ENCODE measurements at regions not wholly inside any gene's neighbourhood (a gene's known extent, or its start where the extent isn't known, plus 50 kb on each side); places are given as distances from the start of the nearest gene placed in this dataset.

- no peaks in the 10 kb centered on the region for H3K4me1 Mint-ChIP-seq
Measured at GRCh38 chr9:103904242-103904641, 189.9 kb upstream of the SMC2 start.

DNA sequence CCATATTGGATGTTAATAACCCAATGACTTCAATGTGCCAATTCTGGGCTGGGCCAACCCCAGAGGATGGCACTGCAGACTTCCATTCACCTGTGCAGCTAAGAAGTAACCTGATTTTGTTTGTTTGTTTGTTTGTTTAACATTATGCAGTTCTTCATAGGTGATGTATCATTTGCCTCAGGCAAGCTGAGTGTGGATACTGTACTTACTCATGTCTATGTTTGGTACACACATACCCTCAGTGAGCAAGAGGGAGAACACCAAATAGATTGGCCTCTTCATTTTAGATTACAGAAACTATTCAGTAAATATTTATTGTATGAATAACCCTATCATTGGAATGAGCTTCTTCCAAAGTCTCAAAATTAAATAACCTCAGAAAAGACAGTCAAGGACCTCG is 180.2 kb upstream of the SMC2 start:
- ChIA-PET POLR2A (no interaction called here), CTCF (no interaction called here)
- H3K9me3 Mint-ChIP-seq = no peaks in the 10 kb centered on the region
- no peaks in the 10 kb centered on the region for H3K36me3 Mint-ChIP-seq (ENCODE audit: low read depth)
- H3K27ac Mint-ChIP-seq = no peak overlapping the region
- H3K4me1 Mint-ChIP-seq = no peaks in the 10 kb centered on the region
- H3K27me3 Mint-ChIP-seq = no peaks in the 10 kb centered on the region
- H3K4me3 Mint-ChIP-seq = no peak overlapping the region
- DNase-seq = no peak

More at GRCh38 chr9:103904242-103904641, 189.9 kb upstream of the SMC2 start:
- H3K36me3 Mint-ChIP-seq (ENCODE audit: low read depth) = no peaks in the 10 kb centered on the region
- DNase-seq = no peak
- ChIA-PET CTCF (no interaction called here), POLR2A (no interaction called here)
- no peak overlapping the region for H3K4me3 Mint-ChIP-seq
- no peak overlapping the region for H3K27ac Mint-ChIP-seq
- no peaks in the 10 kb centered on the region for H3K9me3 Mint-ChIP-seq
- H3K27me3 Mint-ChIP-seq = no peaks in the 10 kb centered on the region

GRCh38 chr9:103919605-103920209 is 174.4 kb upstream of the SMC2 start:
- Mint-ChIP-seq H3K9me3 (no peaks in the 10 kb centered on the region), H3K27me3 (no peaks in the 10 kb centered on the region), H3K27ac (no peak overlapping the region), H3K36me3 (ENCODE audit: low read depth) (no peaks in the 10 kb centered on the region), H3K4me3 (no peak overlapping the region), H3K4me1 (no peaks in the 10 kb centered on the region)
- ChIA-PET CTCF (no interaction called here), POLR2A (no interaction called here)
- DNase-seq = no peak

DNA sequence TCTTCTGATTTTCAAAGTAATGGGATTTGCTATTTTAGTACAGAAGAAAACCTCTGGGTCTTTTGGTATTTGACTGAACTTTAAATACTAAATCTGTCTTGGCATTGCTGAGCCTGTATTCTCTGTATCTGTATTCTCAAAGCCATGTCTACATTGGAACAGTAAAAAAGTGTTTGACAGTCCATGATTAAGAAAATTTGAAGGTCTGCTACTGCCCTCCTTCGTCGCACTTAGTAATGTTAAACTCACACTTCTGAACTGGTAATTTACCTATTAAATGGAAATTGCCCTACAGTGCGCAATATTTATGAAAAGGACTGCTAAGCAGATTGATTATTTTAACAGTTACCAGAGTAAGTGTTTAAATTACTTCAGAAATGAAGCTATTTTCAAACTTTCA is 165.7 kb upstream of the SMC2 start:
- CTCF ChIA-PET = no interaction called here
- H3K4me1 Mint-ChIP-seq = no peaks in the 10 kb centered on the region
- H3K36me3 Mint-ChIP-seq (ENCODE audit: low read depth) = no peaks in the 10 kb centered on the region
- H3K27me3 Mint-ChIP-seq = no peaks in the 10 kb centered on the region
- POLR2A ChIA-PET = no interaction called here
- DNase-seq = no peak
- H3K9me3 Mint-ChIP-seq = no peaks in the 10 kb centered on the region
- H3K27ac Mint-ChIP-seq = no peak overlapping the region
- H3K4me3 Mint-ChIP-seq = no peak overlapping the region

- Mint-ChIP-seq H3K4me3 (no peak overlapping the region), H3K36me3 (ENCODE audit: low read depth) (no peaks in the 10 kb centered on the region), H3K4me1 (no peaks in the 10 kb centered on the region), H3K27me3 (no peaks in the 10 kb centered on the region), H3K9me3 (no peaks in the 10 kb centered on the region), H3K27ac (no peak overlapping the region)
- DNase-seq = no peak
- CTCF ChIA-PET = no interaction called here
- POLR2A ChIA-PET = no interaction called here
Measured at GRCh38 chr9:103941104-103941503, 153.0 kb upstream of the SMC2 start.

DNA sequence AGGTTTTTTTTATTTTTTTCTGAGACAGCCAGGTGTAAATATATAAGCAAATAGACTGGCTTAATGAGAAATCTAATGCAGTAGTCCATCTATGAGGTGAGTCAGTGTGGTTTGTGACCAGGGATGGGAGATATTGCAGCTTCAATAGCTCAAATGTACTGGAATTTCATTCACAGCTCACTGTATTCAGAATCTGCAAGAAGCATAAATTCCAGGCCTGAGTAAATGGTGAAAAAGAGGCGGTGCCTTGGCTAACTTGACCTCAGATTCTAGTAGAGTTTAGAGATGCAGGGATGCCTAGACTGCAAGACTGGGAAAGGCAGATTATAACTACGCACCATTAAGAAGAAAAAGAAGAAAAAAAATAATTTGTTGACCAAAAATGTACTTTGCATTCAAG is 151.9 kb upstream of the SMC2 start:
- POLR2A ChIA-PET = no interaction called here

GRCh38 chr9:103942651-103943050 is 151.5 kb upstream of the SMC2 start:
- Mint-ChIP-seq H3K36me3 (ENCODE audit: low read depth) (no peaks in the 10 kb centered on the region), H3K9me3 (no peaks in the 10 kb centered on the region), H3K4me1 (no peaks in the 10 kb centered on the region), H3K4me3 (no peak overlapping the region), H3K27ac (no peak overlapping the region), H3K27me3 (no peaks in the 10 kb centered on the region)
- CTCF ChIA-PET = no interaction called here
- DNase-seq = no peak
- POLR2A ChIA-PET = no interaction called here

More for the DNA sequence above, 151.9 kb upstream of the SMC2 start:
- Mint-ChIP-seq H3K27ac (no peak overlapping the region), H3K9me3 (no peaks in the 10 kb centered on the region), H3K4me3 (no peak overlapping the region), H3K4me1 (no peaks in the 10 kb centered on the region), H3K36me3 (ENCODE audit: low read depth) (no peaks in the 10 kb centered on the region), H3K27me3 (no peaks in the 10 kb centered on the region)
- DNase-seq = no peak
- CTCF ChIA-PET = no interaction called here

GRCh38 chr9:103949096-103949495 is 145.0 kb upstream of the SMC2 start:
- H3K36me3 Mint-ChIP-seq (ENCODE audit: low read depth) = no peaks in the 10 kb centered on the region
- CTCF ChIA-PET = no interaction called here

DNA sequence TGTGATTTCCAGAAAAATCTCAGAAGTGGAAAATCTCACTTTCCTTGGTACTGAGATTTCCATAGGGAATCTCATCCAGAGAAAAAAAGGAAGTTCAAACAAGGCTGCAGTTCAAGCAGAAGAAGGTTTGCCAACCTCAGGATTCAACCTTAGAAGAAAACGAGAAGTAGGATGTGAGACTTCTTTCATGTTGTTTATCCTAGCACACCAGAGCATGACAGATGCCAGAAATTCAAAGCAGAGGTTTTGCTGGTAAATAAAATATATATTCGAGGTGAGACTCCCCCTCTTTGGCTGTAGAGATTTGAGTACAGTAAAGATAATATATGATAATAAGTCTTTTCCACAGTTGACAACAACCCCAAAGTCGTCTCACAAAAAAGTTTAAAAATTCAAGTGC is 116.9 kb upstream of the SMC2 start:
- H3K4me3 Mint-ChIP-seq = no peak overlapping the region
- DNase-seq = no peak
- no peak overlapping the region for H3K27ac Mint-ChIP-seq
- no peaks in the 10 kb centered on the region for H3K9me3 Mint-ChIP-seq
- CTCF ChIA-PET = no interaction called here
- H3K4me1 Mint-ChIP-seq = no peaks in the 10 kb centered on the region
- H3K36me3 Mint-ChIP-seq (ENCODE audit: low read depth) = no peaks in the 10 kb centered on the region
- POLR2A ChIA-PET = no interaction called here
- no peaks in the 10 kb centered on the region for H3K27me3 Mint-ChIP-seq

More at GRCh38 chr9:103949096-103949495, 145.0 kb upstream of the SMC2 start:
- Mint-ChIP-seq H3K9me3 (no peaks in the 10 kb centered on the region), H3K4me3 (no peak overlapping the region), H3K27me3 (no peaks in the 10 kb centered on the region), H3K27ac (no peak overlapping the region), H3K4me1 (no peaks in the 10 kb centered on the region)
- DNase-seq = no peak
- POLR2A ChIA-PET = no interaction called here

- no peak overlapping the region for H3K27ac Mint-ChIP-seq
- no peak overlapping the region for H3K4me3 Mint-ChIP-seq
- ChIA-PET POLR2A (no interaction called here), CTCF (no interaction called here)
- no peaks in the 10 kb centered on the region for H3K4me1 Mint-ChIP-seq
- H3K9me3 Mint-ChIP-seq = no peaks in the 10 kb centered on the region
- no peaks in the 10 kb centered on the region for H3K36me3 Mint-ChIP-seq (ENCODE audit: low read depth)
- no peaks in the 10 kb centered on the region for H3K27me3 Mint-ChIP-seq
- no peak for DNase-seq
Measured at GRCh38 chr9:103978396-103978795, 115.7 kb upstream of the SMC2 start.

- ChIA-PET POLR2A (no interaction called here), CTCF (interaction anchor here (0.6 kb wide), 1 partner anchor 11 kb away, joined by 3 read pairs; no protein-coding TSS in a partner anchor)
- H3K4me1 Mint-ChIP-seq = no peaks in the 10 kb centered on the region
- no peak overlapping the region for H3K4me3 Mint-ChIP-seq
- H3K9me3 Mint-ChIP-seq = no peaks in the 10 kb centered on the region
- no peaks in the 10 kb centered on the region for H3K36me3 Mint-ChIP-seq (ENCODE audit: low read depth)
- H3K27ac Mint-ChIP-seq = no peak overlapping the region
- peaks cover 3% of the 10 kb centered on the region for H3K27me3 Mint-ChIP-seq
- no peak for DNase-seq
Measured at GRCh38 chr9:103981912-103982311, 112.2 kb upstream of the SMC2 start.

DNA sequence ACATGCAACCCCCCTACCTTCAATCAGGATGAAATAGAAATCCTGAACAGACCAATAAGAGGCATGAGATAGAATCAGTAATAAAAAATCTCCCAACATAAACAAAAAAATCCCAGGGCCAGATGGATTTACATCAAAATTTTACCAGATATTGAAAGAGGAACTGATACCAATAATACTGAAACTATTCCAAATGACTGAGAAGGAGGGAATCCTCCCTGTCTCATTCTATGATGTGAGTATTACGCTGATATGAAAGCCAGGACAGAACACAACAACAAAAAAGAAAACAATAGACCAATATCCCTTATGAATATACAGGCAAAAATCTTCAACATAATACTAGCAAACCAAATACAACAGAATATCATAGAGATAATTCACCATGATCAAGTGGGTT is 109.0 kb upstream of the SMC2 start:
- no peak for DNase-seq
- POLR2A ChIA-PET = no interaction called here
- no peak overlapping the region for H3K4me3 Mint-ChIP-seq
- H3K27ac Mint-ChIP-seq = no peak overlapping the region
- H3K27me3 Mint-ChIP-seq = peaks cover 3% of the 10 kb centered on the region
- H3K4me1 Mint-ChIP-seq = peaks cover 5% of the 10 kb centered on the region
- H3K9me3 Mint-ChIP-seq = no peaks in the 10 kb centered on the region
- no peaks in the 10 kb centered on the region for H3K36me3 Mint-ChIP-seq (ENCODE audit: low read depth)
- CTCF ChIA-PET = no interaction called here

GRCh38 chr9:103988821-103989220 is 105.3 kb upstream of the SMC2 start:
- H3K4me1 Mint-ChIP-seq = peaks cover 18% of the 10 kb centered on the region
- H3K36me3 Mint-ChIP-seq (ENCODE audit: low read depth) = no peaks in the 10 kb centered on the region
- CTCF ChIA-PET = no interaction called here
- H3K27me3 Mint-ChIP-seq = peaks cover 3% of the 10 kb centered on the region
- DNase-seq = no peak
- no peak overlapping the region for H3K4me3 Mint-ChIP-seq
- POLR2A ChIA-PET = no interaction called here
- no peaks in the 10 kb centered on the region for H3K9me3 Mint-ChIP-seq
- no peak overlapping the region for H3K27ac Mint-ChIP-seq

DNA sequence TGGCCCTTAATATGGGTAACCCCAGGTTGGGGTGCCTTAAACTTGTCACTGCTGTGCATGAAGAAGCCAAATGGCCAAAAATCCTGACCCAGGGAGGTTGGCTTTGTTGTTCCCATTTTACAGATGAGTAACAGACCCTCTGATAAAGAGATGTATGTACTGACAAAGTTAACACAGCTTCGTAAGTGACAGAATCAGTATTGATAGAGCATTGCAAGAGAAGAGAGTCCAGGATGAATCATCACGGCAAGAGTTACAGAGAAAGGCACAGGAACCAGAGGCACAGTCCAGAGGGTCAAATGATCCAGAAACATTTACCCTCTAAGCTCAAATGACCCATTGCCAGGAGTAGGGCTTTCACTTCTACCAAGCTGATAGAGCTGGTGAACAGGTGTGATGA is 103.8 kb upstream of the SMC2 start:
- peak overlapping the region; percentile 4 for H3K27ac Mint-ChIP-seq
- ChIA-PET POLR2A (no interaction called here), CTCF (no interaction called here)
- no peaks in the 10 kb centered on the region for H3K36me3 Mint-ChIP-seq (ENCODE audit: low read depth)
- DNase-seq = no peak
- no peaks in the 10 kb centered on the region for H3K27me3 Mint-ChIP-seq
- H3K9me3 Mint-ChIP-seq = no peaks in the 10 kb centered on the region
- peaks cover 18% of the 10 kb centered on the region for H3K4me1 Mint-ChIP-seq
- no peak overlapping the region for H3K4me3 Mint-ChIP-seq

GRCh38 chr9:103991001-103991400 is 103.1 kb upstream of the SMC2 start:
- ChIA-PET POLR2A (no interaction called here), CTCF (no interaction called here)
- DNase-seq = no peak
- Mint-ChIP-seq H3K9me3 (no peaks in the 10 kb centered on the region), H3K4me3 (no peak overlapping the region), H3K27me3 (no peaks in the 10 kb centered on the region), H3K27ac (peak overlapping the region; percentile 63), H3K4me1 (peaks cover 18% of the 10 kb centered on the region), H3K36me3 (ENCODE audit: low read depth) (no peaks in the 10 kb centered on the region)

Data from activated CD4-positive, alpha-beta memory T cell treated with anti-CD3 and anti-CD28 coated beads, Interleukin-2, amount 10 ng/mL, durations not matched to agents 7 days and 5 days (primary cell).